ENCODE measurements at regions not wholly inside any gene's neighbourhood (a gene's known extent, or its start where the extent isn't known, plus 50 kb on each side); places are given as distances from the start of the nearest gene placed in this dataset.

GRCh38 chr18:76213991-76214390 is 281.1 kb downstream of the ZNF516 start:
- Mint-ChIP-seq H3K9me3 (ENCODE audit: unreplicated experiment) (peaks cover 6% of the 10 kb centered on the region), H3K27me3 (ENCODE audit: insufficient read depth, unreplicated experiment) (no peaks in the 10 kb centered on the region), H3K4me3 (ENCODE audit: unreplicated experiment) (no peak overlapping the region), H3K36me3 (ENCODE audit: insufficient read depth, unreplicated experiment) (no peaks in the 10 kb centered on the region), H3K27ac (ENCODE audit: low read depth, unreplicated experiment) (no peak overlapping the region), H3K4me1 (ENCODE audit: insufficient read depth, unreplicated experiment) (peaks cover 12% of the 10 kb centered on the region)
- no TSS peak for BruUV-seq (replicated peaks)
- intact Hi-C loops (cut with micrococcal nuclease): no loop called here
- TF ChIP-seq CTCF (IDR thresholded peaks at IDR 0.05; ENCODE audit: unreplicated experiment): no peak
- no peak for DNase-seq (ENCODE audit: unreplicated experiment)
- POLR2A ChIA-PET: no interaction called here
- CTCF ChIA-PET: no interaction called here

GRCh38 chr18:76212960-76213359 is 282.1 kb downstream of the ZNF516 start:
- no TSS peak for BruUV-seq (replicated peaks)
- ChIA-PET POLR2A (no interaction called here), CTCF (interaction anchor here (0.7 kb wide), 1 partner anchor 325 kb away, joined by 3 read pairs; no protein-coding TSS in a partner anchor)
- TF ChIP-seq CTCF (IDR thresholded peaks at IDR 0.05; ENCODE audit: unreplicated experiment): no peak
- intact Hi-C loops (cut with micrococcal nuclease): no loop called here
- H3K9me3 Mint-ChIP-seq (ENCODE audit: unreplicated experiment): peaks cover 6% of the 10 kb centered on the region
- no peak overlapping the region for H3K4me3 Mint-ChIP-seq (ENCODE audit: unreplicated experiment)
- no peak for DNase-seq (ENCODE audit: unreplicated experiment)
- no peaks in the 10 kb centered on the region for H3K27me3 Mint-ChIP-seq (ENCODE audit: insufficient read depth, unreplicated experiment)
- H3K36me3 Mint-ChIP-seq (ENCODE audit: insufficient read depth, unreplicated experiment): no peaks in the 10 kb centered on the region
- no peak overlapping the region for H3K27ac Mint-ChIP-seq (ENCODE audit: low read depth, unreplicated experiment)
- H3K4me1 Mint-ChIP-seq (ENCODE audit: insufficient read depth, unreplicated experiment): peaks cover 9% of the 10 kb centered on the region

GRCh38 chr18:76209597-76209996 is 285.4 kb downstream of the ZNF516 start:
- H3K27ac Mint-ChIP-seq (ENCODE audit: low read depth, unreplicated experiment): peak overlapping the region; percentile 1
- ChIA-PET CTCF (no interaction called here), POLR2A (interaction anchor here (1.3 to 1.5 kb wide), 2 partner anchors 22 to 23 kb away, joined by 3 read pairs; no protein-coding TSS in a partner anchor)
- H3K4me1 Mint-ChIP-seq (ENCODE audit: insufficient read depth, unreplicated experiment): peaks cover 9% of the 10 kb centered on the region
- H3K9me3 Mint-ChIP-seq (ENCODE audit: unreplicated experiment): no peaks in the 10 kb centered on the region
- intact Hi-C loops (cut with micrococcal nuclease): no loop called here
- peak; percentile 43 for DNase-seq (ENCODE audit: unreplicated experiment)
- TF ChIP-seq CTCF (IDR thresholded peaks at IDR 0.05; ENCODE audit: unreplicated experiment): no peak
- peaks cover 6% of the 10 kb centered on the region for H3K36me3 Mint-ChIP-seq (ENCODE audit: insufficient read depth, unreplicated experiment)
- no TSS peak for BruUV-seq (replicated peaks)
- no peak overlapping the region for H3K4me3 Mint-ChIP-seq (ENCODE audit: unreplicated experiment)
- H3K27me3 Mint-ChIP-seq (ENCODE audit: insufficient read depth, unreplicated experiment): no peaks in the 10 kb centered on the region

- Mint-ChIP-seq H3K27me3 (ENCODE audit: insufficient read depth, unreplicated experiment) (no peaks in the 10 kb centered on the region), H3K9me3 (ENCODE audit: unreplicated experiment) (no peaks in the 10 kb centered on the region), H3K36me3 (ENCODE audit: insufficient read depth, unreplicated experiment) (peaks cover 6% of the 10 kb centered on the region), H3K4me3 (ENCODE audit: unreplicated experiment) (no peak overlapping the region), H3K27ac (ENCODE audit: low read depth, unreplicated experiment) (peak overlapping the region; percentile 1), H3K4me1 (ENCODE audit: insufficient read depth, unreplicated experiment) (peaks cover 9% of the 10 kb centered on the region)
- ChIA-PET POLR2A (interaction anchor here (1.3 to 1.5 kb wide), 3 partner anchors 16 to 23 kb away, joined by 3 read pairs; no protein-coding TSS in a partner anchor), CTCF (no interaction called here)
- intact Hi-C loops (cut with micrococcal nuclease): no loop called here
- no TSS peak for BruUV-seq (replicated peaks)
- no peak for DNase-seq (ENCODE audit: unreplicated experiment)
- no peak for TF ChIP-seq CTCF (IDR thresholded peaks at IDR 0.05; ENCODE audit: unreplicated experiment)
Measured at GRCh38 chr18:76208678-76209306, 286.2 kb downstream of the ZNF516 start.

Data from MCF 10A (cell line).